Dedifferentiated amniotic fluid mesenchymal stem cell (primary cell): ENCODE measurements at regions not wholly inside any gene's neighbourhood (a gene's known extent, or its start where the extent isn't known, plus 50 kb on each side); places are given as distances from the start of the nearest gene placed in this dataset.

Experiments
- DNase-seq: peaks from one replicate; pipeline ENCODE4 v3.0.0-alpha.2; 2016; ENCODE audit errors: extremely low spot score

GRCh38 chr2:61722318-61722717 lies 131.5 kb downstream of the FAM161A start:
- DNase-seq, result no peak

GRCh38 chr2:61721382-61721781 lies 132.5 kb downstream of the FAM161A start:
- DNase-seq, result no peak

GRCh38 chr2:61720911-61721310 lies 132.9 kb downstream of the FAM161A start:
- DNase-seq, result no peak

GRCh38 chr2:61718965-61719364 lies 134.9 kb downstream of the FAM161A start:
- DNase-seq, result no peak

GRCh38 chr2:61715506-61715905 lies 138.4 kb downstream of the FAM161A start:
- DNase-seq, result no peak

- no peak for DNase-seq
Observed at GRCh38 chr2:61714210-61714609, 139.7 kb downstream of the FAM161A start.

GRCh38 chr2:61713457-61713856 lies 140.4 kb downstream of the FAM161A start:
- no peak for DNase-seq

- no peak for DNase-seq
Observed at GRCh38 chr2:61712060-61712459, 141.8 kb downstream of the FAM161A start.

GRCh38 chr2:61710711-61711110 lies 143.1 kb downstream of the FAM161A start:
- DNase-seq, result no peak

GRCh38 chr2:61707984-61708852 lies 145.6 kb downstream of the FAM161A start:
- DNase-seq, result peak; percentile 42

- no peak for DNase-seq
Observed at GRCh38 chr2:61705625-61706024, 148.2 kb downstream of the FAM161A start.

- no peak for DNase-seq
Observed at GRCh38 chr2:61704364-61704763, 149.5 kb downstream of the FAM161A start.

- DNase-seq, result no peak
Observed at GRCh38 chr2:61702088-61702467, 151.8 kb downstream of the FAM161A start.

GRCh38 chr2:61700464-61700863 lies 153.4 kb downstream of the FAM161A start:
- DNase-seq, result no peak

GRCh38 chr2:61694312-61695274 lies 156.4 kb upstream of the XPO1 start:
- peak; percentile 84 for DNase-seq

- no peak for DNase-seq
Observed at GRCh38 chr2:61693744-61694143, 155.6 kb upstream of the XPO1 start.

GRCh38 chr2:61690078-61690596 lies 152.0 kb upstream of the XPO1 start:
- DNase-seq, result no peak

- DNase-seq, result no peak
Observed at GRCh38 chr2:61689568-61689967, 151.4 kb upstream of the XPO1 start.

GRCh38 chr2:61688369-61689334 lies 150.5 kb upstream of the XPO1 start:
- no peak for DNase-seq

- DNase-seq, result no peak
Observed at GRCh38 chr2:61679096-61679495, 140.9 kb upstream of the XPO1 start.

GRCh38 chr2:61677942-61678341 lies 139.8 kb upstream of the XPO1 start:
- no peak for DNase-seq
